ENCODE measurements at regions not wholly inside any gene's neighbourhood (a gene's known extent, or its start where the extent isn't known, plus 50 kb on each side); places are given as distances from the start of the nearest gene placed in this dataset.

DNA sequence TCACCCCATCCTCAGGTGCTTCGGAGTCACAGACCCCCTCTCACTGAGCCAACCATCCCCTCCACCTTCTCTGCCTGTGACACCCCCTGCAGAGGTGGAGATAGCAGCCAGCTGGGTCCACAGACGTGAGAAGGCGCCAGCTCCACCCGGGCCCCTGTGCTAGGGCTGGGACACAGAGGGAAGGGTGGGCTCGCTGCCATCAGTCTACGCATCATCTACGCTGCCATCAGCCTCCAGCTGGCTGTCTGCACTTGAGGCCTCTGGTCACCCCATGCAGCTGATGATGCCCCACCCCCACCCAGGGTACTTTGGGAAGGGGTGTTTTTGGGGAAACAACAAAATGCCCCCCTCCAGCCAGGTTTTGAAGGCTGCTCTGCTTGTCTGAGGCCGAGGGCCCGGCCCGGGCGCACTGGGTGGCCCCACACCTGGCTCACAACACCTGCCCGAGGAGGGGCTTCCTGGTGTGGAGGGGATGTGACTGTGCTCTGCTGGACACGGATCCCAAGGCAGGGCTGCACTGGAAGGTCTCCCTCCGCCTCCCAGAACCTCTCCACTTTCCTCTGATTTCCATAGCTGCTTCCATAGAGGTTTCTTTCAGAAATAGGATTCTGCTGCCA is 163.4 kb upstream of the IQSEC1 start:
- Histone ChIP-seq H3K27ac (ENCODE audit: low read depth) (no peak overlapping the region), H3K9me2 (ENCODE audit: insufficient read depth) (no peaks in the 10 kb centered on the region), H4K20me1 (replicated peaks; ENCODE audit: insufficient read depth) (no peaks in the 10 kb centered on the region; the same call in 1 of the 2 replicates), H3K36me3 (ENCODE audit: insufficient read depth) (no peaks in the 10 kb centered on the region), H3K4me3 (no peak overlapping the region), H3K79me2 (replicated peaks; ENCODE audit: insufficient read depth) (no peaks in the 10 kb centered on the region), H2AFZ (no peak overlapping the region), H3K27me3 (ENCODE audit: insufficient read depth) (no peaks in the 10 kb centered on the region), H3F3A (replicated peaks; ENCODE audit: low read depth) (no peaks in the 10 kb centered on the region), H3K4me1 (ENCODE audit: insufficient read depth) (peaks cover 11% of the 10 kb centered on the region; the same call in 1 of the 2 replicates), H3K4me2 (no peak overlapping the region)
- TF ChIP-seq ZNF331 (CRISPR knock-in tag; IDR thresholded peaks at IDR 0.05; ENCODE audit: low read depth) (no peak), CREB1 (CRISPR knock-in tag; IDR thresholded peaks at IDR 0.05; ENCODE audit: low read depth) (no peak), JUNB (IDR thresholded peaks at IDR 0.05; ENCODE audit: unreplicated experiment) (no peak), POLR2AphosphoS5 (IDR thresholded peaks at IDR 0.05; ENCODE audit: low read depth) (no peak)
- TF ChIP-seq, protein P1, sequence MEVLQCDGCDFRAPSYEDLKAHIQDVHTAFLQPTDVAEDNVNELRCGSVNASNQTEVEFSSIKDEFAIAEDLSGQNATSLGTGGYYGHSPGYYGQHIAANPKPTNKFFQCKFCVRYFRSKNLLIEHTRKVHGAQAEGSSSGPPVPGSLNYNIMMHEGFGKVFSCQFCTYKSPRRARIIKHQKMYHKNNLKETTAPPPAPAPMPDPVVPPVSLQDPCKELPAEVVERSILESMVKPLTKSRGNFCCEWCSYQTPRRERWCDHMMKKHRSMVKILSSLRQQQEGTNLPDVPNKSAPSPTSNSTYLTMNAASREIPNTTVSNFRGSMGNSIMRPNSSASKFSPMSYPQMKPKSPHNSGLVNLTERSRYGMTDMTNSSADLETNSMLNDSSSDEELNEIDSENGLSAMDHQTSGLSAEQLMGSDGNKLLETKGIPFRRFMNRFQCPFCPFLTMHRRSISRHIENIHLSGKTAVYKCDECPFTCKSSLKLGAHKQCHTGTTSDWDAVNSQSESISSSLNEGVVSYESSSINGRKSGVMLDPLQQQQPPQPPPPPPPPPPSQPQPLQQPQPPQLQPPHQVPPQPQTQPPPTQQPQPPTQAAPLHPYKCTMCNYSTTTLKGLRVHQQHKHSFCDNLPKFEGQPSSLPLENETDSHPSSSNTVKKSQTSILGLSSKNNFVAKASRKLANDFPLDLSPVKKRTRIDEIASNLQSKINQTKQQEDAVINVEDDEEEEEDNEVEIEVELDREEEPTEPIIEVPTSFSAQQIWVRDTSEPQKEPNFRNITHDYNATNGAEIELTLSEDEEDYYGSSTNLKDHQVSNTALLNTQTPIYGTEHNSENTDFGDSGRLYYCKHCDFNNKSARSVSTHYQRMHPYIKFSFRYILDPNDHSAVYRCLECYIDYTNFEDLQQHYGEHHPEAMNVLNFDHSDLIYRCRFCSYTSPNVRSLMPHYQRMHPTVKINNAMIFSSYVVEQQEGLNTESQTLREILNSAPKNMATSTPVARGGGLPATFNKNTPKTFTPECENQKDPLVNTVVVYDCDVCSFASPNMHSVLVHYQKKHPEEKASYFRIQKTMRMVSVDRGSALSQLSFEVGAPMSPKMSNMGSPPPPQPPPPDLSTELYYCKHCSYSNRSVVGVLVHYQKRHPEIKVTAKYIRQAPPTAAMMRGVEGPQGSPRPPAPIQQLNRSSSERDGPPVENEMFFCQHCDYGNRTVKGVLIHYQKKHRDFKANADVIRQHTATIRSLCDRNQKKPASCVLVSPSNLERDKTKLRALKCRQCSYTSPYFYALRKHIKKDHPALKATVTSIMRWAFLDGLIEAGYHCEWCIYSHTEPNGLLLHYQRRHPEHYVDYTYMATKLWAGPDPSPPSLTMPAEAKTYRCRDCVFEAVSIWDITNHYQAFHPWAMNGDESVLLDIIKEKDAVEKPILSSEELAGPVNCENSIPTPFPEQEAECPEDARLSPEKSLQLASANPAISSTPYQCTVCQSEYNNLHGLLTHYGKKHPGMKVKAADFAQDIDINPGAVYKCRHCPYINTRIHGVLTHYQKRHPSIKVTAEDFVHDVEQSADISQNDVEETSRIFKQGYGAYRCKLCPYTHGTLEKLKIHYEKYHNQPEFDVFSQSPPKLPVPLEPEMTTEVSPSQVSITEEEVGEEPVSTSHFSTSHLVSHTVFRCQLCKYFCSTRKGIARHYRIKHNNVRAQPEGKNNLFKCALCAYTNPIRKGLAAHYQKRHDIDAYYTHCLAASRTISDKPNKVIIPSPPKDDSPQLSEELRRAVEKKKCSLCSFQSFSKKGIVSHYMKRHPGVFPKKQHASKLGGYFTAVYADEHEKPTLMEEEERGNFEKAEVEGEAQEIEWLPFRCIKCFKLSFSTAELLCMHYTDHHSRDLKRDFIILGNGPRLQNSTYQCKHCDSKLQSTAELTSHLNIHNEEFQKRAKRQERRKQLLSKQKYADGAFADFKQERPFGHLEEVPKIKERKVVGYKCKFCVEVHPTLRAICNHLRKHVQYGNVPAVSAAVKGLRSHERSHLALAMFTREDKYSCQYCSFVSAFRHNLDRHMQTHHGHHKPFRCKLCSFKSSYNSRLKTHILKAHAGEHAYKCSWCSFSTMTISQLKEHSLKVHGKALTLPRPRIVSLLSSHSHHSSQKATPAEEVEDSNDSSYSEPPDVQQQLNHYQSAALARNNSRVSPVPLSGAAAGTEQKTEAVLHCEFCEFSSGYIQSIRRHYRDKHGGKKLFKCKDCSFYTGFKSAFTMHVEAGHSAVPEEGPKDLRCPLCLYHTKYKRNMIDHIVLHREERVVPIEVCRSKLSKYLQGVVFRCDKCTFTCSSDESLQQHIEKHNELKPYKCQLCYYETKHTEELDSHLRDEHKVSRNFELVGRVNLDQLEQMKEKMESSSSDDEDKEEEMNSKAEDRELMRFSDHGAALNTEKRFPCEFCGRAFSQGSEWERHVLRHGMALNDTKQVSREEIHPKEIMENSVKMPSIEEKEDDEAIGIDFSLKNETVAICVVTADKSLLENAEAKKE (CRISPR knock-in tag; IDR thresholded peaks at IDR 0.05), result no peak
- Mint-ChIP-seq H3K36me3 (ENCODE audit: low read depth) (no peaks in the 10 kb centered on the region), H3K27ac (no peak overlapping the region), H3K4me1 (peaks cover 37% of the 10 kb centered on the region), H3K27me3 (ENCODE audit: insufficient read depth, low read depth, poor library complexity) (peaks cover 12% of the 10 kb centered on the region), H3K9me3 (no peaks in the 10 kb centered on the region), H3K4me3 (no peak overlapping the region)
- DNase-seq (ENCODE audit: low spot score), result no peak
- no peak for ATAC-seq

- Histone ChIP-seq H2AFZ (no peak overlapping the region), H3K27ac (ENCODE audit: low read depth) (no peak overlapping the region), H3K4me2 (no peak overlapping the region), H3F3A (replicated peaks; ENCODE audit: low read depth) (no peaks in the 10 kb centered on the region), H3K79me2 (replicated peaks; ENCODE audit: insufficient read depth) (no peaks in the 10 kb centered on the region), H3K4me1 (ENCODE audit: insufficient read depth) (peaks cover 7% of the 10 kb centered on the region; the same call in 1 of the 2 replicates), H3K27me3 (ENCODE audit: insufficient read depth) (no peaks in the 10 kb centered on the region), H4K20me1 (replicated peaks; ENCODE audit: insufficient read depth) (no peaks in the 10 kb centered on the region), H3K4me3 (no peak overlapping the region), H3K36me3 (ENCODE audit: insufficient read depth) (no peaks in the 10 kb centered on the region), H3K9me2 (ENCODE audit: insufficient read depth) (no peaks in the 10 kb centered on the region)
- Mint-ChIP-seq H3K4me3 (no peak overlapping the region), H3K27ac (no peak overlapping the region), H3K27me3 (ENCODE audit: insufficient read depth, low read depth, poor library complexity) (peaks cover 9% of the 10 kb centered on the region), H3K9me3 (no peaks in the 10 kb centered on the region), H3K36me3 (ENCODE audit: low read depth) (no peaks in the 10 kb centered on the region), H3K4me1 (peaks cover 30% of the 10 kb centered on the region)
- DNase-seq (ENCODE audit: low spot score) (no peak), ATAC-seq (no peak)
- TF ChIP-seq, protein P1 (CRISPR knock-in tag; IDR thresholded peaks at IDR 0.05), result no peak
Measured at GRCh38 chr3:13235897-13236296, 162.7 kb upstream of the IQSEC1 start.
